Stimulated activated CD4-positive, alpha-beta T cell treated with anti-CD3 and anti-CD28 coated beads, TNF-alpha, amount 100 ng/mL, for 48 hours (primary cell): ENCODE measurements at regions not wholly inside any gene's neighbourhood (a gene's known extent, or its start where the extent isn't known, plus 50 kb on each side); places are given as distances from the start of the nearest gene placed in this dataset.
"Not testable (repeated sequence)": the region's sequence is repeated elsewhere in the genome, so short reads cannot be mapped to it uniquely, and the experiment has no call there.

ENCODE experiments used
- DNase-seq, 3 donors: peaks; one replicate each; pipeline ENCODE4 v3.0.0-alpha.2; 2020; ENCODE audit warnings: low read depth in 3 of 3

DNA sequence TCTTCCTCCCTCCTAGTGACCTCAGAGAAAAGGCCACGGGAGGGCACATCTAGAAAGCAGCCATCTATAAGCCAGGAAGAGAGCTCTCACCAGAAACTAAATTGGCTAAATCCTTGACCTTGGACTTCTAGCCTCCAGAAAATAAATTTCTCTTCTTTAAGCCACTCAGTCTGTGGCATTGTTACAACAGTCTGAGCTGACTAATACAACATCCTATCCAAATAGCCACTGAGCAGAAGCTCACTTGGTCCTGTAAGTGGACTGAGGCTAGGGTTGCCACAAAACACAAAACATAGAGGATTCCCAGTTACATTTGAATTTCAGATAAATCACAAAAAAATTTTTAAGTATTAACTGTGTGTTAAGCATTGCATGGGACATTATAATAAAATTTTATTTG lies 383.4 kb downstream of the MLLT3 start:
- no peak for DNase-seq

DNA sequence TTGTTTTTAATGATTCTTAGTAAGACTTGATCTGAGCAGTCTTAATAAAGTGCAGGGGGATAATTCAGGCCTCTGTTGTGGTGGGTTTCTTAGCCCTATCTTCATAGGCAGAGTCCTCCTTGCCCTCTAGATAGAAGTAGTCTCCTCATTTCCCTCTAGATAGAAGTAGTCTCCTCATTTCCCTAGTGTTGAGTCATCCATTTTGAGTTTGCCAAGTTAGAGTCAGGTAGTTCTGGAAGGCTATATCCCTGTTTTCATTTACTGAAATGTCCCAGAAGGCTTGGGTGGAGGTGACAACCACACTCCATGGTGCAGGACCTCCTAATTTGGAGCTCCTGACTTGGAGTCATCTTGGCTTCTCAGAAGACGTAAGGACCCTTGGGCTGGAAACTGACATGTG lies 384.6 kb downstream of the MLLT3 start:
- DNase-seq = no peak

DNA sequence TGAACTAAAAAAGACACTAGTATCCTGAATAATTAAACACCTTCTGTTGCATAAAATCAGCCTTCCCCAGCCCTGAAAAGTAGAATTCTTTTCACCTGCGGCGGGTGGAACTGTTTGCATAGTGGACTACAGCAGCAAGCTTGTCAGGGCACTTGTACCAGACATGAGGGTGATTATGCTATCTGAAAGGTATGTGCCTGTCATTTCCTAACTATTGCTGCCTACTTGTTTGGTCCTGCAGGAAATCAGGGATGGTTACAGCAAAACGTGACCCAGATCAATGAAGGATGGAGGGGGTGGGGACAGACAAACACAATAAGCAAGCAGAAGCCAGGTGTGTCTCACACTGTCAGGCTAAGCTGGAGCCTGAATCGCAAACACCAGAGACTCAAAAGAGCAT lies 385.6 kb downstream of the MLLT3 start:
- DNase-seq = no peak

DNA sequence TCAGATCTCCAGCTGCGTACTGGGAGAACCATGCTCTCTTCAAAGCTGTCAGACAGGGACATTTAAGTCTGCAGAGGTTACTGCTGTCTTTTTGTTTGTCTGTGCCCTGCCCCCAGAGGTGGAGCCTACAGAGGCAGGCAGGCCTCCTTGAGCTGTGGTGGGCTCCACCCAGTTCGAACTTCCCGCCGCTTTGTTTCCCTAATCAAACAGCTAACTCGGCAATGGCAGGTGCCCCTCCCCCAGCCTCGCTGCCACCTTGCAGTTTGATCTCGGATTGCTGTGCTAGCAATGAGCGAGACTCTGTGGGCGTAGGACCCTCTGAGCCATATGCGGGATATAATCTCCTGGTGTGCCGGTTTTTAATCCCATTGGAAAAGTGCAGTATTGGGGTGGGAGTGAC lies 387.1 kb downstream of the MLLT3 start:
- not testable (repeated sequence) for DNase-seq

DNA sequence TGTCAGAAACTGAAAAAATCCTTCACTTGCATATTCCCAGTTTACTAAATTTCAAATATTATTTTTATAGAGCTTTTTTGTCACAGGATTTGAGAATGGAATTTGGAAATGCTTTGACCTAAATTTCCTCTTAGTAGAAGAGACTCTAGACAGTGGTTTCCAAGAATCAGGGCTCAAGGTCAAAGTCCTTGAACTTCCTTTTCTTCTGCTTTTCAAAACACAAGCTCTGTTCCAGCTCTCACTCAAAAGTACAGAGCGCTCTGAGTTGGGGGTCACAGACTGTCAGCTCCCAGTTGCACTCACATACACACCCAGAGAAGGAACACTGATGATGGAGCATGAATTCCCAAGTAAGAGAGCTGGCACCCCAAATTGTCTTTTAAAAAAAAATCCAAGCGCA lies 394.2 kb downstream of the MLLT3 start:
- DNase-seq = no peak

DNA sequence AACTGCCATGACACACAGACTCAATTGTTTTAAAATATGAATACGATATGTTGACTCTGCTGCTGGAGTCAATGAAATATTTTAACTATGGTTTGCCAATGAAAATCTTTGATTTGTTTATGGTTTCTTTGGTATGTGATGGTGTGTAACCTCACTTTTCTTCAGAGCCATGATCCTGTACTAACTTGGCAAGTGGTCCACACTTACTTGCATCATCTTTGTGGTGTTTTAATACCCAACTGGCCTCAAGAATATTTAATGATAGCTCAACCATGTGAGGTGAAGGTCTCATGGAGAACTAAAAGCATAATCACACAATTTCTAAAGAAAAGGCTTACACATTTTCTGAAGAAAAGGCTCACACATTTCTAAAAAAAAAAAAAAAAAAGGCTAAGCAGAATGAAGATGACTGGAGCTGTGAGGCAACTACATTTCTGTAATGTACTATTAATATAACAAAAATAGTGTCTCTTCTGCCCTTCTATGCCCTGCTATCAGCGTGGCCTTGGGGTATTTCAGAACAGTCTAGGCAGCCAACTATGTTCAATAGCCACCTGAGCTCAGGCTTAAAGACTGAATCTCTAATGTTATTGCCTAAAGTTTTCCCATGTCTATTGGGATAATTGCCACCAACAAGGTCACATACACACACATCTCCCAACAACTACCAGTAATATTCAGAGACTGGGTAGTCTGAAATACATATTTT lies 395.0 kb downstream of the MLLT3 start:
- DNase-seq = no peak

DNA sequence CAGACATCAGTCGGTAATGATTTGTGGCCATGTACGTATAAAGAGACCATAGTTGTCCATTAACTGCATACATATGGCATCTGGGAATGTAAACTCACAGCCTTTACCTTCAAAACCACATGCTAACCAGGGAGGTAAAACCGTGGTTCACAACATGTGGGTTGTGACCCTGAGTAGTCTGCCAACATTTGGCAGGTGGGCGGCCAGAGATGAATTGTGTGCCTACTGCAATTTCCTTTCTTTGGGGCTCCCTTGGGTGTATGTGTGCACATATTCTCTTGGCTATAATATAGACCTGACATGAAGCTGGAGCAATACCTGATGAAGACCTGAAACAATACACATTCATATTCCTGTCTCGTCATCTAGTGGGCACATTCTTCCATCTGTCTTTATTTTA lies 396.0 kb downstream of the MLLT3 start:
- DNase-seq = no peak

DNA sequence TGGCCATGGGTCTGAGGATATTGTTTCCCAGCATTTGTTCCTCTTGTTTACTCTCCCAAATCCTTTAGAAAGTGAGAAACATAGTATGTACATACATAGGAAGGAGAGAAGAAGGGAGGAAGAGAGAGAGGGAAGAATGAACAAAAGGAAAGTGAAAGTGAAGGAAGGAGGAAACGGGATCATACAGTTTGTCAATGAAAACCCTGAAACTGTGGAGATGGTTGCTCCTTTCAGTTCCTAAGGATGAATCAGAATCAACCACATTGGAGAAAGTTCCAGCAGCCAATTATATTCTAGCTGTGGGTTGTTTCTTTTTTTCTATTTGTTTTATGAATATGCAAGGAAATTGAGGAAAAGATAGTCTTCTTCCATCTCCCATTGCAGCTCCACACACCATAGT lies 396.5 kb downstream of the MLLT3 start:
- no peak for DNase-seq

DNA sequence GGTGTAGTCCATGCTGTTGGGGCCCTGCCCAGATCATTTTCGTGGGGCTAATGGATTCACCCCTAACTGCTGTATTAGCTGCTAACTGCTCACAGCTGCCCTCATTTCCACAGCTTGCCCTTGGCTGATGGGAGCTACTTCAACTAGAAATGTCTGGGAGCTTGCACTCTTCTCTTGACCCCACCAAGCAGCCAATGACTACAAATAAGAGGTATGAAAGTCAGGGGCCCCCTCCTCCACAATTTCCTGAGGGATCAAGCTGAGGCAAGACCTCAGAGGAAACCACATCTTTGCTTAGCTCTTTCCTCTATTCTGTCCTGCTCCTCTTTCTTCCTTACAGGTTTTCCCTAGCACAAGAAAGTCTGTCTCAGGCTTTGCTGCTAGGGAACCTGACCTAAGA lies 397.5 kb downstream of the MLLT3 start:
- no peak for DNase-seq

DNA sequence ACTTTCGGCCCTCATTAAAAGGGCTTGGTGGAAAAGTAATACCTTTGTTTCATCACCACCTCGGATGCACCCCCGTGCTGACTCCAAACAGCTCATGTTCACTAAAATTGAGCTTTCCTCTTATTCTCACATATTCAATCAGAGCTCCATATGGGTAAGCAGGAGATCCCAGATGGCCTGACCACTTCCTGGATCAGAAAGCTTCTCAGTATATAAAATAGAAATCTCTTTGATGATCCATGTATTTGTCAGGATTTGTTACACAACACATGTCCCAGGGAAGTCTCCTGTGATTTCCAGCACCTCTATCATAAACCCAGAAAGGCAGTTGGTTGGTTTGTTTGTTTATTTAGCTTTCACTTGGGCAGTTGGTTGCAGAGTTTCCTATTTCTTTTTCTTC lies 402.0 kb downstream of the MLLT3 start:
- no peak for DNase-seq

DNA sequence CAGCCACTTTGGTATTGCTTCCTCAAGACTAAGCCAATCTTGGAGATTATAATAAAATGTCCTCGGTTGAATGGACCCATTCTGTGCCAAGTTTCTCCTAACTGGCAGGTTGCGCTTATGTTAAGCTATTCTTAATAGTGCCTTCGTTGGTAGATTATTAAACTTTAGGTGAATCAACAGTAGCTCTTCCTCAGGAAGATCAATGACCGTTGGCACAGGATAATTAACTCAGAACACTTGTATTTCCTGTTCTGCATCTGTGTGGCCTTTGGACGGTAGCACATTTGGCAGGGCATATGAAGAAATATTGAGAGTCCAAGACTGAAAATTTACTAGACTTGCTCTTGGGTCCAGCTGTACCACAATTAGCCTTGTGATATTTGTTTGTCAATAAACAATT lies 402.9 kb downstream of the MLLT3 start:
- DNase-seq = no peak

DNA sequence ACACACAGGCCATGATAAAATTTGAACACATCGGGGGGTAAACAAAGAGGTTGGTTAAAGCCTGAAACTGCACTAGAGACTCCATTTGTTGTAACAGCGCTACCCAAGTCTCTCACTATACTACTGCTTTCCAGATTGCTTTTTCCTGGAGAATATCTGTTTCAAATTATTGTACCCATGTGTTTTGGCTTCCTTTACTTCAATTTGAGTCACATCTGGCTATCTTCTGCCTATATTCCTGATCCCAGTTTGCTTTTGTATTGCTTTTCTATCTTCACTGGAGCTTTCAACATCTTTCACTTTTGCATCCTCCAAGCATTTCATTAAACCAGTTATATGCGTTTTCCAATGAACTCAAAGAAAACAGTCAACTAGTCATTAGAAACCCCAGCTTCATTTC lies 404.7 kb downstream of the MLLT3 start:
- no peak for DNase-seq

DNA sequence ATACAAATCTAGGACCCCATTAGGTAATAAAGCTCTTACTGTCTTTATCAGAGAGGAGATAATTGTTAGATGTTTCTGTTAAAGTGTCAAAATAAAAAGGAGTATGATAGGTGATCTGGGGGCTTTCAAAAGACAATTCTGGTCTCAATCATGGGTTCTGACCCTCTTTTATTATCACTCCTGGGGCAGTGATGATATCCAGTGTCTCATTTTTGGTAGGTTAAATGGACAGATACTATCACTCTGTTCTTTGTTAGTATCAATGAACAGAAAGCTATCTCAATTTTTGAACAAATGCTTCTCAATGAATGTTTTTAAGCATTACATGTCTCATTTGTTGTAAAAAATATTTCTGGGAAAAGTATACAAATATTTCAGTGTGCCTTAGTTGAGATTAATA lies 405.9 kb downstream of the MLLT3 start:
- no peak for DNase-seq

DNA sequence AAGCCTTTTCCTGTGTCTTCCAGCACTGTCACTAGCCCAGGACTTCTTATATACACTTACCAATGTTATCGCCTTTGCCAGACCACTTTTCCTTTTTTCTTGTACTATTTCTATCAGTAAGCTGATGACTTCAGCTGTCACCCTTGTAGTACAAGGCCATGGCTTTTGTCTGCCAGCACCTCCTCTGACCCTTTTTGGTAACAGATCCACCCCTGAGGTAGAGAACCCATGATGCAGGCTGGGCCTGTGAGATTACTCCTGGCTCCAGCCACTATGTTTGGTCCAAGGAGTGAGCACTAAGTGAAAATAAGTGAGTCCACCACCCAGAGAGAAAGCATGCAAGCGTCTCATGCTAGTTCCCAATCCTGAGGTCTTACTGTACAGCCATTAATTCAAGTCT lies 406.7 kb downstream of the MLLT3 start:
- DNase-seq = no peak

DNA sequence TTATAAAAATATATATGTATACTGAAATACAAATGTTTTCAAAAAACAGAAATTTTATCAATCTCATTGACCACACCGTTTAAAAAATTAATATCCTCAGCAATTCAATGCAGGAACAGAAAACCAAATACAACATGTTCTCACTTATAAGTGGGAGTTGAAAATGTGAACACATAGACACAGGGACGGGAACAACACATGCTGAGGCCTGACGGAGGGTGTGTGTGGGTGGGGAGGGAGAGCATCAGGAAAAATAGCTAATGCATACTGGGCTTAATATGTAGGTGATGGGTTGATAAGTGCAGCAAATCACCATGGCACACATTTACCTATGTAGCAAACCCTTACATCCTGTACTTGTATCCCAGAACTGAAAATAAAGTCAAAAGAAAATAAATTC lies 409.5 kb downstream of the MLLT3 start:
- DNase-seq = no peak

DNA sequence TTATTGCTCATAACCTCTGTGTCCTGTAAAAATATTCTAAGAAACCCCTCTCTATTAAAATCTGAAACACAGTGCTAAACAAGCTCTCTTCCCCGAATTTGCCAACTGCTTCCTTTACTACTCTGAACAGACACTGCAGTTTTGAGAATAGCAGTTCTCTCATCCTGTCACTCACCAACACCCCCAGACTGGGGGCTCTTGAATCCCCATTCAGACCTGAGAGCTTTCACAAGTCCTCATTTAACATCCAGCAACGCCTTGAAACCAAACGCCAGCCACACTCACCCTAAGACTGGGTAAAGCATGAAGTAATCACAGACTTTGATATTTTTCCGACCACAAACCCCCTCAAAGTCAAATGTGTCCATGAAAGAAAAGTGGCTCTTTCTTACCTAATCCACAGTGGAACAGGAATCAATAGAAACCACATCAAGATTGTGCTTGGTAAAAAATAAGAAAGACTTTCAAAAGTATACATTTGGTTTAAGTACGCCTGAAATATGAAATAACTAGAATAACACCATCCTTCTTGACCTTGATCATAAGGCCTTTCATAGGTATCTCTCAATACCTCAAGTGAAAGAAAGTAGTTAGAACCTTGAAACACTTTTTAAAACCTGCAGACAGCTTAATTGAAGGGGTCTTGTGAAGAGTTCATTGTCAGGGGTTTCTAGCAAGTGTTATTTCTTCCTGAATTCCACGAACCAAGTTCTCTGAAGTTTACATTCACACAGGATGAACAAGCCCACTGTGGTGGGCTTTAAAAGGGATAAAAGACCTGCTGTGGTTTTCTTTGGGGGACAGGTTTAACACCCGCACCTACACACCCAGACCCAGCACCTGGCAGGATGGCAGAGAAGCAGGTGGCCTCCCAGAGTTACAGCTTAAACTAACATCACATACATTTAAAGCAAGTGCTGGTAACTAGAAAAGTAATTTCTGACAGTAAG lies 412.6 kb downstream of the MLLT3 start:
- peak; percentile 32 to 57 (median 35) for DNase-seq

DNA sequence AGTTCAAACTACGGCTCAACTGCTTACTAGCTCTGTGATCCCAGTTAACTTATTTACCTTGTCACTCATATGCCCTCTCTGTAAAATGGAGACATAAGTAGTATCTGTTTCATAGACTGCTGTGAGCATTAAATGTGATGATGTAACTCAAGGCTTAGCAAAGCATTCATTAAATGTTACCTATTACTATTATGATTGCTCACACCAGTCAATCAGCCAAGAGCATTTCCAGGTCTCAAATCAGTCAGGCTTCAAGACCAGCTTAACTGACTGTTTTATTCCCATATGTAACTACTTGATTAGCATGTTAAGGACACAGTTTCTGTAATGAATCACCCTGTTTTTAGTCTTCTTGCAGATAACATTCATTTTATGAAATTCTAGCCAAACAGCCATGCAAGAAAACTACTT lies 413.3 kb downstream of the MLLT3 start:
- no peak for DNase-seq

DNA sequence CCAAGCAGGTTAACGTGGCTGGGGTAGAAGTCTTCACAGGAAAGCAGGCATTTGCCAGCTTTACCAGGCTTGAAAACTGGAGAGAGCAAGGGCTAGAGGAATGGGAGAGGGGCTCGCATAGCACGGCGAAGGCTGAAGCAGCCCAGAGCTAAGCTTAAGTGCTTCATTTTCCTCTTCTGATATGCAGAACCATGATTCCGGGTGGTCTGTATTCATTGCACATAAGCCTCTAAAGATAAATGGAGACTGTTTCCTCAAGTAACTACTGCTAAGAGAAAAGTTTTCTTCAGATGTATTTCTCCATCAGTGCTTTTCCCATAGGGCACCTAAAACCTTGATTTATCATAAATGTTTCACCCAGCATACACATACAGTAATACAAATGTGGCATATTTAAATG lies 414.1 kb downstream of the MLLT3 start:
- no peak for DNase-seq

DNA sequence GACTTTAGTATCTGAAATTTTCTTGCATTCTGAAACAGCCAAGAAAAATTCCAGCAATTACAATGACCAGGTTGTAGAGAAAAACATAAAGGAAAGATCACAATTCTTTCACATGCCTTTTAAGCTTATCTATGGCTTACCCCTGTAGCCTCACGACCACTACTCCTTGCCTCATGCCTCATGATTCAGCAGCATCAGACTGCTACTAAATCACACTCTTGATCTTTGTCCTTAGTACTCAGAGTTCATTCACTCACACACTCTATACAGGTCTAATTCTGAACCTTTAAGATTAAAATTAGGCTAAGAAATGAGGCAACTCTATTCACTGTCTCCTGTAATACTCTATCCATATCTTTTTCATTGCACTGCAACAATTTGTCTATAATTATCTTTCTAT lies 415.1 kb downstream of the MLLT3 start:
- no peak for DNase-seq

DNA sequence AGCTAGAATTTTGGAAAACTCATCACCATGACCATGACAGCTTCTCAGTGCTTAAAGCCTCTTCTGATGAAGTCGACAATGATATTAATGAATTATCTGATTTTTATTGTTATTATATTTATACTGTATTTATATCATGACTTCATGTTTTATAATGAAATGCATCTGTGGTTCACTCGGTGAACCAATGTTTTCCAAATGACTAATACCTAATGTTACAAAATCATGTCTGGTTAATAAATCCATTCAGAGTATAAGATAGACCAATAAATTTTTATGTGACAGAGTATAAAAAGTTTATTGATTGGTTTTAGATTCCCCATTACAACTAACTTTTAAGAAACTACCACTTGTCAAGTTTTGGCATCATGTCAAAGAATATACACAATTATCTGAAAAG lies 416.5 kb downstream of the MLLT3 start:
- no peak for DNase-seq

DNA sequence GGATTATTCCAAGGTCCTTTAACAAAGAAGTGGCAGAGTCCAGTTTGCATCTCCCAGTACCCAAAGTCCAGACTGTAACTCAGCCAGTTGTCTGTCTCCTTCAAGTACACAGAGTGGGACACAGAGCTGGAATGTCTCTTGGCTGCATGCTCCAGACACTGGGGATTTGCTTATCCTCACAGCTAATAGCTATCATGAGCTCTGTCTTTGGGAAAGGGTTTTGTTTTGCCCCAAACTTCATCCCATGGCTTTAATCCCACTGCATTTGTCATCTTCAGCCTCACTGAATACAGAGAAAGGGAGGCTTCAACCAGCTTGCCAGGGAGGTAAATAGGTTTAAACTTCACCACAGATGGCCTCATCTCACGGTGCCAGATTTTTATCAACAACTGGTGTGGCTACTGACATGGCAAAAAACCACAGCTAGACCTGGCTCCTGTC lies 412.2 kb upstream of the SLC24A2 start:
- no peak for DNase-seq

DNA sequence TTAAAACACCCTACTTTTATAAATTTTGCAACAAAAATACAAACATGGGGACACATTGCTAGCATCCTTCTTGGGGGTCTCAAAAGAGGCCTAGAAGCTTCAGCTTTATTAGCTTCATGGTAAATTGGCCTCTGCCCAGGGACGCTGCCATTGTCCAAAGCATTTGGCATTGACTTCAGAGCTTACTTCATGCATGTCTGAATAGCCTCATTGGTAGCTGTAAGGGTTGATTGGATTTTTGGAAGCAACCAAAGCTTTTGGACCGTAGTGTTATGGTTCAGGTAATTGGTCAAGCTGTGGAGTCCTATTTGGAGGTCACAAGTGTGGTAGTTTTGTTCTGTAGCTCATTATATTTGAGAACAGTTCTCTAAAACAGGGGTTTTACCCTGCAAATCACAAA lies 411.7 kb upstream of the SLC24A2 start:
- no peak for DNase-seq

DNA sequence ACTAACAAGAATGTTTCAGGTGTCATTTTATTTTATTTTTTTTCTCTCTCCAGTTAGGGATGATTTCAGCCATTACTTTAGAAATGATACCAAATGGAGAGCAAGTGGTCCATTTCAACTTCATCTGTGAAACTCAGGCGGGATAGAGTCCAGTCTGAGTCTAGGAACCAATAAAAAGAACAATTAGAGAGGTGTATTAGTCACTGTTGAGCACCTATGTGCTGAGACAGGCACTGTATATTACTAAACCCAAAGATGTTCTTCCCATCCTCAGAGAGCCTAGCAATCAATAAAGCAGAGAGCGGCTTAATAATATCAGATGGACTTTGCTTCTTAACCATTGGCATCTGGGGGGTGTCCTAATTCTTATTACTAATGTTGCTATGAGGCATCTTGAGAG lies 410.3 kb upstream of the SLC24A2 start:
- DNase-seq = no peak
